NCI-H82 (cell line): ENCODE measurements at regions not wholly inside any gene's neighbourhood (a gene's known extent, or its start where the extent isn't known, plus 50 kb on each side); places are given as distances from the start of the nearest gene placed in this dataset.
"Not testable (repeated sequence)": the region's sequence is repeated elsewhere in the genome, so short reads cannot be mapped to it uniquely, and the experiment has no call there.

Experiments
- DNase-seq: peaks from one replicate; lab custom pipeline; 2025; lab: John Stamatoyannopoulos, UW

- not testable (repeated sequence) for DNase-seq
Observed at GRCh38 chr1:223991297-223991857, 122.5 kb upstream of the FBXO28 start.

- DNase-seq: not testable (repeated sequence)
Observed at GRCh38 chr1:223961985-223962384, 116.2 kb upstream of the TP53BP2 start.

- not testable (repeated sequence) for DNase-seq
Observed at GRCh38 chr1:223952801-223953200, 107.1 kb upstream of the TP53BP2 start.

GRCh38 chr1:223951551-223951950 lies 105.8 kb upstream of the TP53BP2 start:
- not testable (repeated sequence) for DNase-seq

- DNase-seq: not testable (repeated sequence)
Observed at GRCh38 chr1:223949944-223950343, 104.2 kb upstream of the TP53BP2 start.

GRCh38 chr1:223948041-223948440 lies 102.3 kb upstream of the TP53BP2 start:
- DNase-seq: not testable (repeated sequence)

- DNase-seq: not testable (repeated sequence)
Observed at GRCh38 chr1:223936592-223936991, 90.8 kb upstream of the TP53BP2 start.

- DNase-seq: not testable (repeated sequence)
Observed at GRCh38 chr1:223931476-223931875, 85.7 kb upstream of the TP53BP2 start.

GRCh38 chr1:223920805-223921204 lies 75.1 kb upstream of the TP53BP2 start:
- not testable (repeated sequence) for DNase-seq

GRCh38 chr1:223915476-223915875 lies 69.7 kb upstream of the TP53BP2 start:
- not testable (repeated sequence) for DNase-seq

- not testable (repeated sequence) for DNase-seq
Observed at GRCh38 chr1:223913715-223914114, 68.0 kb upstream of the TP53BP2 start.

- not testable (repeated sequence) for DNase-seq
Observed at GRCh38 chr1:223907943-223908587, 62.3 kb upstream of the TP53BP2 start.

GRCh38 chr1:223903221-223903620 lies 57.5 kb upstream of the TP53BP2 start:
- not testable (repeated sequence) for DNase-seq

GRCh38 chr1:223899775-223900174 lies 54.0 kb upstream of the TP53BP2 start:
- DNase-seq: not testable (repeated sequence)

- not testable (repeated sequence) for DNase-seq
Observed at GRCh38 chr1:223897097-223897496, 51.4 kb upstream of the TP53BP2 start.

GRCh38 chr1:223895950-223896349 lies 50.2 kb upstream of the TP53BP2 start:
- not testable (repeated sequence) for DNase-seq
